GM12873 (cell line): ENCODE measurements at regions not wholly inside any gene's neighbourhood (a gene's known extent, or its start where the extent isn't known, plus 50 kb on each side); places are given as distances from the start of the nearest gene placed in this dataset.

Experiments used
- TF ChIP-seq, protein P1 (sequence below): IDR thresholded peaks from 2 replicates; pipeline ENCODE4 v1.5.1; 2012; ENCODE audit warnings: low read depth, mild to moderate bottlenecking, moderate library complexity, low read length, control low read depth; ENCODE audit not compliant: insufficient read depth; ENCODE audit errors: missing control alignments

DNA sequence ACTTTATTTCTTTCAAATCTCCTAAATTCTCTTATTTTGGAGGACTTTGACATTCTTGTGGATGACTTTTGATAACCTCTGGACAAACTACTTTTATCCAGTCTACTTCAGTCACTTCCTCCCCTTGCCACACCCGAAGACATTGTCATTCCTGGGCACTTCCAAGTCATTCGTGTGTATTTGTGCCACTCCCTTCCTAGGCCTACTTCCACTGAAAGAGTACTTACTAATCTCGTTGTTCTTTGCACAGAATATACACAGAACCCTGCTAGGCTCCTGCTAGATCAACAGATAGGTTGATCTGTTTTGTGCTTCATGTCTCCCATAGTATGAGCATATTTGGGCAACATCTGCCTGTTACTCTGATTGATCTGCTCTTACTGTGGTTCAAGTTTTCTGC is 355.4 kb downstream of the HGF start:
- TF ChIP-seq, protein P1, sequence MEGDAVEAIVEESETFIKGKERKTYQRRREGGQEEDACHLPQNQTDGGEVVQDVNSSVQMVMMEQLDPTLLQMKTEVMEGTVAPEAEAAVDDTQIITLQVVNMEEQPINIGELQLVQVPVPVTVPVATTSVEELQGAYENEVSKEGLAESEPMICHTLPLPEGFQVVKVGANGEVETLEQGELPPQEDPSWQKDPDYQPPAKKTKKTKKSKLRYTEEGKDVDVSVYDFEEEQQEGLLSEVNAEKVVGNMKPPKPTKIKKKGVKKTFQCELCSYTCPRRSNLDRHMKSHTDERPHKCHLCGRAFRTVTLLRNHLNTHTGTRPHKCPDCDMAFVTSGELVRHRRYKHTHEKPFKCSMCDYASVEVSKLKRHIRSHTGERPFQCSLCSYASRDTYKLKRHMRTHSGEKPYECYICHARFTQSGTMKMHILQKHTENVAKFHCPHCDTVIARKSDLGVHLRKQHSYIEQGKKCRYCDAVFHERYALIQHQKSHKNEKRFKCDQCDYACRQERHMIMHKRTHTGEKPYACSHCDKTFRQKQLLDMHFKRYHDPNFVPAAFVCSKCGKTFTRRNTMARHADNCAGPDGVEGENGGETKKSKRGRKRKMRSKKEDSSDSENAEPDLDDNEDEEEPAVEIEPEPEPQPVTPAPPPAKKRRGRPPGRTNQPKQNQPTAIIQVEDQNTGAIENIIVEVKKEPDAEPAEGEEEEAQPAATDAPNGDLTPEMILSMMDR: no peak

DNA sequence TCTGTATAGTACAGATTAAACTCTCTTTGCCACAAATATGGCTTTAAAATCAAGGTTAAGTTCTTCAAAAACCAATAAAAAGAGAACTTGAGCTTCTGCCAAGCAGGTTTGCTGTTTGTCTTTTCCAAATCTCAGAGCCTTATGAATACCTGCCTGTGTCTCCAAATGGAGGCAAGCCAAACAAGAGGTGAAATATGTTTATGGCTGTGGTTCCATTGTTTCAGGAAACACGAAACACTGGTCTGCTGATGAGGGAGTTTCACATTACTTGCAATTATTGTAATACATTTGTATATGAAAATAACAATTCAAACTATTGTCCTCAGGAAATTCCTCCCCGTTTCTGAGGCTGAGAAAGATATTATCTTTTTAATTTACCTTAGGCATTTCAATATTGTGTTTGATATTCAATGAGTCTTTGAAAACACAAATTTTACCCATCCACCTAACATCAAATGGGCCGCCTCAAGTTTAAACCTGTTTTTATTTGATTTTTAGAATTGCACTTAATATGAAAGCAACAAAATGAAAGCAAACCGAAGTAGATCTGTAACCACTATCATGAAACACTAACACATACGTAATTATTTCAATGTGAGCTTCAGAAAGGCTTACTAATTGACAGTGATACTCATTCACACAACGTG is 359.3 kb downstream of the HGF start:
- TF ChIP-seq, protein P1: no peak

DNA sequence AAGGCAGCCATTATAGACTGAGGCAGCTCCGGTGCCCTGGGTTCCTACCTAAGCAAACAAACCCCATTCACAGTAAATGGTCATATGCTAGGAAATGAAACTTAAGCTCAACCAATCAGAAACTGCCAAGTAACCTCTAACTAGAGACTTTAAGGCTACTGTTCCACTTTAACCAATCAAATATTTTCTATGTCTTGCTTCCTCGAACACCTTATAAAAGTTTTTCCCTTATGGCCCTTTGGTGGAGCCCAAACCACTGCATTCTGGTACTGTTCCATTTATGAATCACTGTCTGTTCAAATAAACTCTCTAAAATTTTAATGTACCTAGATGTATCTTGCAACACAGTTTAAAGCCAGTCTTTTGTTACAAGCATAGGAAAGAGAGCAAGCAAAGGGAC is 361.1 kb downstream of the HGF start:
- TF ChIP-seq, protein P1: no peak

DNA sequence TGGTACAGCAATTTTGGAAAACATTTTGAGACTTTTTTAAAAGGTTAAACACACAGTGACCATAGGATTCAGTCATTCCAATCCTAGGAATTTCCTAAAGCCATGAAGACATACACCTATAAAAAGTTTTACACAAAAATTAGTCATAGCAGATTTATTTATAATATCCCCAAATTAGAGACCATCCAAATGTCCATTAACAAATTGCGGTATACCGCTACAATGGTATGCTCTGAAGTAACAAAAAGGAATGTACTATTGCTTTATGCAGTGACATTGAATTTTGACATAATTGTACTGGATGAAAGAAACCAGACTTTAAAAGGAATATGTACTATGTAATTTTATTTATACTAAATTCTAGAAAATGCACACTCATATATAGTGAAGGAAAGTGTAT is 362.8 kb downstream of the HGF start:
- TF ChIP-seq, protein P1: no peak

DNA sequence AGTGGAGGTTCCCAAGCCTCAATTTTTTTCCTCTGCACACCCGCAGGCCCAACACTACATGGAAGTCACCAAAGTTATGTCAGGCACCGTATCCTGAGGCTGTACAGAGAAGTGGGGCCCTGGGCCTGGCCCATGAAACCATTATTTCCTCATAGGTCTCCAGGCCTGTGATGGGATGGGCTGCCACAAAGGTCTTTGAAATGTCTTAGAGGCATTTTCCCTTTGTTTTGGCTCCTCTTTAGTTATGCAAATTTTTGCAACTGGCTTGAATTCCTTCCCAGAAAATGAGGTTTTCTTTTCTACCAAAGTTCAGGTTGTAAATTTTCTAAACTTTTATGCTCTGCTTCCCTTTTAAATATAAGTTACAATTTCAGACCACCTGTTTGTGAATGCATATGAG is 365.2 kb downstream of the HGF start:
- TF ChIP-seq, protein P1: no peak

DNA sequence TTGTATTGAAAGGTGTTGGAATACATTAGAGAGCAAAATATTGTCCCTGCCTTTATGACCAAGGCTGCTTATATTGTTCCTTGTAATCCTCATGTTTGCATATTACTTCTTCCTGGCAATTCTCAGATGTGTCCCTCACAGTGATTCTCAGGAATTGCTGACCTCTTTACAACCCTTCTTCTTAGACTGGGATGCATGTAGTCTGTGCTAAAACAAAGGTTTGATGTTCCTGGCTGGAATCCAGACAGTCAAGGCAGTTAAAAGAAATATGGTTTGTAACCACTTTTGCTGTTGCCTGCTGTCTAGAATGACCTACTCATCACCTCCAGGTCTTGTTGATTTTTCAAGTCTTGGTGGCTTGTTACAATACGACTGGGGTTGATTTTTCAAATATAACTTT is 367.6 kb downstream of the HGF start:
- TF ChIP-seq, protein P1: no peak

DNA sequence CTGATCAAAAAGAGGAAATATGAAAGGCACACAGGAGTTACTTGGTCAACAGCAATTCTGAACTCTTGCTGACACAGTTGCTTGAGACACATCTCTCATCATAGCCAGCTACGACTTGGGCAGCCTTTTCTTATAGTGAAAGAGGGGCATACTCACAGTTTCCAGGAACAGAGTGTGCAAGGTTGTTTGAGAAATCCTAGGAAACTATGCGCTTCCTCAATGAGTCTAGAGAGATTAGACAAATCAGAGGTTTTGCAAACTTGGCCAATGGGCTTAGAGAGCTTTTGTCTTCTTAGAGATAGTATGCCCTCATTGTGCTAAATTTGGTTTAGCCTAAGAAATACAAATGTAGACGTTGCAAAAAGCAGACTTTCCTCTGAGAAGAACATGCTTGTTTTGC is 370.4 kb downstream of the HGF start:
- TF ChIP-seq, protein P1: no peak
